Germinal center (tissue), 1 donor: ENCODE measurements at regions not wholly inside any gene's neighbourhood (a gene's known extent, or its start where the extent isn't known, plus 50 kb on each side); places are given as distances from the start of the nearest gene placed in this dataset.
A peak's percentile ranks its signal among the peaks of the same experiment; 100 is the strongest.

Experiments used
- DNase-seq: peaks from one replicate; pipeline ENCODE4 v3.0.0; 2012; ENCODE audit warnings: mixed read lengths, low spot score

GRCh38 chr21:34022627-34023335 is 50.6 kb upstream of the MRPS6 start:
- no peak for DNase-seq

GRCh38 chr21:34021726-34022125 is 51.7 kb upstream of the MRPS6 start:
- no peak for DNase-seq

GRCh38 chr21:34020983-34021553 is 52.3 kb upstream of the MRPS6 start:
- no peak for DNase-seq

- peak; percentile 54 for DNase-seq
Measured at GRCh38 chr21:34020005-34020847, 53.2 kb upstream of the MRPS6 start.

GRCh38 chr21:34019402-34019801 is 54.0 kb upstream of the MRPS6 start:
- DNase-seq, result no peak

GRCh38 chr21:34018910-34019309 is 54.5 kb upstream of the MRPS6 start:
- DNase-seq, result peak; percentile 69

GRCh38 chr21:34018185-34018584 is 55.2 kb upstream of the MRPS6 start:
- no peak for DNase-seq

GRCh38 chr21:34017039-34017961 is 56.1 kb upstream of the MRPS6 start:
- DNase-seq, result no peak

GRCh38 chr21:34012640-34013039 is 60.7 kb upstream of the MRPS6 start:
- DNase-seq, result no peak

- DNase-seq, result no peak
Measured at GRCh38 chr21:34011660-34012059, 61.7 kb upstream of the MRPS6 start.

GRCh38 chr21:34009193-34009592 is 64.2 kb upstream of the MRPS6 start:
- DNase-seq, result no peak

GRCh38 chr21:34008618-34009017 is 64.8 kb upstream of the MRPS6 start:
- DNase-seq, result no peak

- no peak for DNase-seq
Measured at GRCh38 chr21:34006611-34007168, 66.7 kb upstream of the MRPS6 start.

- no peak for DNase-seq
Measured at GRCh38 chr21:34004974-34005373, 68.4 kb upstream of the MRPS6 start.

- no peak for DNase-seq
Measured at GRCh38 chr21:34004013-34004938, 69.1 kb upstream of the MRPS6 start.

- no peak for DNase-seq
Measured at GRCh38 chr21:34003428-34003827, 70.0 kb upstream of the MRPS6 start.

GRCh38 chr21:34000375-34000774 is 73.0 kb upstream of the MRPS6 start:
- DNase-seq, result no peak

- DNase-seq, result no peak
Measured at GRCh38 chr21:33998809-33999208, 74.6 kb upstream of the MRPS6 start.

- no peak for DNase-seq
Measured at GRCh38 chr21:33998402-33998801, 75.0 kb upstream of the MRPS6 start.

- no peak for DNase-seq
Measured at GRCh38 chr21:33997436-33997835, 75.9 kb upstream of the MRPS6 start.

GRCh38 chr21:33994373-33994772 is 78.8 kb upstream of the ATP5PO start:
- no peak for DNase-seq
